Brain pericyte (primary cell): ENCODE measurements at regions not wholly inside any gene's neighbourhood (a gene's known extent, or its start where the extent isn't known, plus 50 kb on each side); places are given as distances from the start of the nearest gene placed in this dataset.
A peak's percentile ranks its signal among the peaks of the same experiment; 100 is the strongest.

Experiments used
- DNase-seq: peaks from one replicate; pipeline ENCODE4 v3.0.0-alpha.2; 2012; ENCODE audit warnings: low read depth, low spot score

DNA sequence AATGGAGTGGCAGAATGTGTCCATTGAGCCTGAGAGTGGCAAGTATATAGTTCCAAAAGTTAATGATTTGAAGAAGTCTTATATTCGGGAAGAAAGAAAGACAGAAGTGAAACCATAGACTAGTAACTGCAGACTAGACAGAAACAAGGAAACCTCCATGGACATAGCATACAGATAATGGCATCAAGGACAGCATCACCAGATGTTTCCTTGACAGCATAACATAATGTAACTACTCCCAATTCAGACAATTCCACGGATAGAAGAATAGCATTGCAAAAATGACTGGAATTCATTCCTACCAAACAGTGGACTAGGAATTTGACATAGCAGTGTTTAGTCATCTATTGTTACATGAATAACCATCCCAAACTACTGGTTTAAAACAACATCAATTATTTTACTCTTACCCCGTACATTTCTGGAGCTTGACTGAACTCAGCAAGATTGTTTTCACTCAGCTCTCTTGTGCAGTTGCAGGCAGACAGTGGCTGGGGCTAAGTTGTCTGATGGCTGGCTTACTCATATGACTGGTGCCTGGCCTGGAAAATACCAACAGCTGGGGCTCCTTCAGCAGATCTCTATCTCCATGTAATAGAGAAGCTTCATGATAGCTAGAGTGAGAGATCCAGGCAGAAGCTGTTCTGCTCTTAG is 109.7 kb upstream of the GADL1 start:
- peak; percentile 7 for DNase-seq

DNA sequence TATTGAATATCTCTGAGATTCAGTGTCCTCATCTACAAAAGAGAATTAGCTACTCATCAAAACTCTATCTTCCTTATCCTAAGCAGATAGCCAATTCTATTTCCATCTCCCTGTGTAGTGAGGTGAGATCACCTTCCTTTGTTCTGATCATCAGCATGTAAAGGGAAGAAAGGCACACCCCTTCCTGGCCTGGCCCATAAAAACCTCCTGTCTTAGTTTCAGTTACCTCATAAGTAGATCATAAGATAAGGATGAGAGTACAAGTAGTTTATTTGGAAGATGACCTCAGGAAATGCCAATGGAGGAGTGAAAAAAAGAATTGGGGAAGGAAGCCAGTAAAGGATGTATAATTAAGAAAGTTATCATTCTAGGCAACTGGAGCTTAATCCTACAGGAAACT is 114.5 kb upstream of the GADL1 start:
- no peak for DNase-seq

DNA sequence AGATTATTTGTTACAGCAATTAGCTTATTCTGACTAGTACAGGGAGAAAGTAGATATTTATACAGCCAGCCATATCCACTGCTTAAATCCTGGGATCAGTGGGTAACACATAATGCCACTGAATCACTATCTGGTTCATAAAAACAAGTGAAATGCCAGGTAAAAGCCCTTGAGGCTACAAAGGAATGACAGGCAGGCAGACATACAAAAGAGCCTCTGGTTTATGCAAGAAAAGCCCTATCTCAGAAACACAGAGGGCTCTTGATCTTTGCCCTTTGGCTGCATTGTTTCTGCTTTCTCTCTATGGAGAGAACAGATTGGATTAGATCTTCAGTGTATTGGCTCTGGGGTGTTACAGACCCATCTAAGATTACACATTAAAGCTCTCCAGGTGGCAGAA is 115.4 kb upstream of the GADL1 start:
- no peak for DNase-seq

DNA sequence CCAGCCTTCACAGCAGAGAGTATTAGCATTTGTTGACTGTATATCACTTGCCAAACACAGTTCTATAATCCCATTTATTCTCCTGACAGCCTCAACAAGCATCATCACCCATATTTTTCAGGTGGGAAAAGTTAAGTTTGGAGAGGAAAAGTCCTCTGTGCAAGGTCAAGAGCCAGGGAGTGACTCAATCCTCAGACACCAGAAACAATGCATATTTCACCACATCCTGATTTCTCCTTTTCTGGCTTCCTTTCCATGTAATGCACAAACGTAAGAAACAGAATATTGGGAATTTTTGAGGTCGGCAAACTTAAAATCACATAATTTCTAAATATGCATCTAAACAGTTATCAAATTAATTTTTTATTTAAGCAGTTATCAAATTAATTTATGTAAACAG is 116.0 kb upstream of the GADL1 start:
- no peak for DNase-seq

DNA sequence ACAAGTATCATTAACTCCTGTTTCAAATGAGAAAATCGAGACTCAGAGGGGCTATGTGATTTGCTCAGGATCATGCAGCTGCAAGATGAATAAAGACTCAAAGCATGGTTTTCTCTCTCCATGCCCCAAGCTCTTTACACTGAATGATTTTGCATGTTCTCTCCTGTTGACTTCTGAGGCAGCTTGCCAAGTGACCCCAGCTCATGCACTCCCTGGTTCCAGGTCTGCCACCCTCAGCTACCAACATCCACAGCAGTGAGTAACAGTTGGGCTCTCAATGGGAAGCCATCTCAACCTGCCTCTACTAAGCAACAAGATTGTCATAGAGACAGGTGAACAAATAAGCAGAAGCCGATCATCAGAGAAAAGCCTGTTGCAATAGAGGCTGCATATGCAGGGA is 116.9 kb upstream of the GADL1 start:
- DNase-seq, result peak; percentile 31

DNA sequence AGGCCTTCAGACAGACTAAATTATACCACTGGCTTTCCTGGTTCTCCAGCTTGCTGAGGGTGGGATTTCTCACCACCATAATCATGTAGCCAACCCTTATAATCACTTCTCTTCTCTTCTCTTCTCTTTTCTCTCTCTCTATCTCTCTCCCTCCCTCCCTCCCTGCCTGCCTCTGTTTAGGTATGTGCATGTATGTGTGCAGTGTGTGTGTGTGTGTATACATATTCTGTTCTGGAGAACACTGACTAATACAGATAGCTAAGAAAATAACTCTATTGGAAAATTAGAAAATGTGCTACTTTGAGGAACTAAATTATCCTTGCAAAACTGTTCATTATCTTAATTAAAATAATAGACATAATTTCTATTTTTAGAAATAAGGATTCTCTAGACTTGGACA is 118.6 kb upstream of the GADL1 start:
- no peak for DNase-seq

- no peak for DNase-seq
Measured at GRCh38 chr3:31013843-31014242, 119.4 kb upstream of the GADL1 start.

DNA sequence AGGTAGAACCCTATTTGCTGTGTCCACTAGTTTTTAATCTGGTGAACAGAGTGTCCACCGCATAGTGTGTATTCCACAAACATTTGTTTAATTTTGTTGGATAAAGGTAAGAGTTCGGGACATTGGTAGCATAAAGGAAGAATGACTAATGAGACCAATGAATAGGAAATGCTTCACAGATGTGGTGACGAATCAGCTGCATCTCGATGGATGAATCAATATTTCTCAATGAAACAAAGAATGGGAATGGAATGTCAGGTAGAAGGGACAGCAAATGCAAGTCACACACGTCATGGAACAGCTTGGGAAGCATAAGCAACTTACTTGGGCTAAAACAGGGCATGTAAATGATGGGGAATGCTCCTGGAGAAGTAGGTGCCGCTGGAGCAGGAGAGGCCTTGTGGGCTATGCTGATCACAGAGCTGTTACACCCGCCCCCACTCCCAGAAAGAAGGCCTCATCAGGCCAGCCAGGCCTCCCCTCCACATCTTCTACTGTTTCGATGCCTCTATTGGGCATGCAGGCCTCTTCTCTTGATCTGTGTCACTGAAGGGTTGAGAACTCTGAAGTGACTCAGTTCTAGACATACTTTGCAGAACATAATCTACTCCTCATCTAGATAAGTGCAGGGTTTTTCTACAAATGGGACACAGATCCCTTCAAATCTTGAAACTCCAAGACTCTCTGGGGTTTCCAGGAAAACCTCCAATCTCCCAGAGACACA is 120.0 kb upstream of the GADL1 start:
- DNase-seq, result no peak

DNA sequence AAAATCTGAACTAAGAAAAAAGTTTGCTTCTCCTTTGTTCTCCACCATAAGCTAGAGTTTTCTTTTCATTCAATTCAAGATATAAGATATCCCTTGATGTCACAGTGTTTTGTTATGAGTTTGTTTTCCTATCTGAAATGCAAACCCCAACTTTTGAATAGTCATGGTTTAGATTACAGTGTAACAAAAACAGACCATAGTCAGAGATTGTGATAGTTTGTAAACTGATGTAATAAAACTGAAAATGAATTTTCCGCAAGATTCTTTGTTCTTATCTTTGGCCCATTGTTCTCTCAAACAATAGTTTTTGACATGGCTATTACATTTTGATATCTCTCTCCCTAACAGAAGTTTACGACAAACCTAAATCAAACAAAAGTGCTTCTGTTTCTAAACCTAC is 121.7 kb upstream of the GADL1 start:
- DNase-seq, result no peak

GRCh38 chr3:31022716-31023115 is 128.3 kb upstream of the GADL1 start:
- DNase-seq, result no peak

DNA sequence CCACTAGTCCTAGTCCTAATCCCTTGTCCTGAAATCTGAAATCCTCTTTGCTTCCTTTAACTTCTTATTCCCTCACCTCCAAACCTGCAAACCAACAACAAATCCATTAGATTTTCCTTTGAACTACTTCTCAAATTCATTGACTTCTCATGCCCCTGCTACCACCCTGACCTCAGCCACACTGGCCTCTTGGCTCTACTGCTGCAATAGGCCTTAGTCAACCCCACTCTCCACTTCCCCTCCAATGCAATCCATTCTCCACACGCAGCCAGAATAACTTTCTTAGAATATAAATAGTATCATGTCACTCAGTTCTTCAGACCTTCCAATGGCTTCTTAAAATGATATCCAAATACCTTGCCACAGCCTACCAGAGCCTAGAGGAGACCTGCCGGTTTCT is 131.1 kb upstream of the GADL1 start:
- DNase-seq, result no peak

- no peak for DNase-seq
Measured at GRCh38 chr3:31027191-31027761, 132.8 kb upstream of the GADL1 start.

- DNase-seq, result no peak
Measured at GRCh38 chr3:31027914-31028313, 133.5 kb upstream of the GADL1 start.

DNA sequence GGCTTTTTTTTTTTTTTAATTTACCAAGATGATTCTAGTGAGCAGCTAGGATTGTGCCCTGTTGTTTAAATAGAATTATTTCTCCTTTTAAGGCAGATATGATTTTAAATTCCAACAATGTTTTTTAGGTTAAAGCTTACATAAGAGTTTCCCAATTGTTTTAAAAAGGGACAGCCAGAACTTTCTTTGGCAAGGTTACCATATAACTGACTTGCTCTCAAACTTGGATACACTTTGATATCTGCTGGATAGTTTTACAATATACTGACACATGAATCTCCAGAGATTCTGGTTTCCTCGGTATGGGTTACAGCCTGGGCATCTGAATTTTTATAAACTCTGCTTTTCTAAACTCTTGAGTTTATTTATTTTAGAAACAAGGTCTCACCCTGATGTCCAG is 134.3 kb upstream of the GADL1 start:
- no peak for DNase-seq

GRCh38 chr3:31029706-31030105 is 135.2 kb upstream of the GADL1 start:
- no peak for DNase-seq

DNA sequence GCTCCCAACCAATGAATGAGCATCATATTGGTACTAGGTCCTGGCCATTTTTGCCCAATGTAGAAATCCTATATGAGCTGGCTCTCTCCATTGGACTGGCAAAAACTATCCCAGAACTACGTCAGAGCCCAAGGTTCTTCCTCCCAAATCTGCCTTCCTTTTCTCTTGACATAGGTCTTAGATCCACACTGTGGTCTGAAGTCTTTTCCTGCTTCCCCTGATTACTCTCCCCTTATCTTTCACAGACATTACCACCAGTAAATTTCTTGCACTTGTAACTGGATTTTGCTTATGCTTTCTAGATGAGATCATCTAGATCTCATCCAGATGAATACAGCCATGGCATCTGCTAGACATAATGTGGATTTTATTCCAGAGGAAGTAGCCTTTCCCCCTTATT is 141.2 kb upstream of the GADL1 start:
- no peak for DNase-seq

DNA sequence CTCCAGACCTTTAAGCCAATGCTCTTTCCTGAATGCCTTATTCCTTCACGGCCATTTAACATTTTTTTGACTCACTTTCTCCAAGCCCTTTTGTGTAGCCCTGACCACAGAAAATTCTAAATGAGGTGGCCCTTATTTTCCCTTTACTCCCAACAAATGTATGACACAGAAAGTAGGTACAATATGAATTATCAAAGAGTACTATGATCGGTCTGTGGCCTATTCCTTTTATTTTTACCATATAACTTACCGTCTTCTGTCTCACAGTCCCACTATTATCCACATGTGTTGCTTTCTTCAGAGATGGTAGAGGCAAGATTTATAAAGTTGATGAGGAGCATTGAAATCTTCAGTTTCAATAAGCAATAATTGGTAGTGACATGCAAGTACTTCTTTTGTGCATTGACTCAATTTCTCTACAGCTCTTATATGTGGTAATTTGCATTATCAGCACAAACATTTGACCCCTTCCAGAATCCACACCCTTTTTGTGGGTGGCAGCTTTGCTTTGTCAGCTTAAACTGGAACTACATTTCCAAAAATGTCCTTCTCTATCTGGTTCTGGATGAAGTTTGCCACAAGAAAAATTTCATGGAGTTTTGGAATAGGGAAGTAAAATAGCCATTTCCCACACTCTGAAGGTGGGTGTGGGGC is 143.8 kb upstream of the GADL1 start:
- DNase-seq, result no peak

GRCh38 chr3:31039145-31039544 is 144.7 kb upstream of the GADL1 start:
- DNase-seq, result no peak

DNA sequence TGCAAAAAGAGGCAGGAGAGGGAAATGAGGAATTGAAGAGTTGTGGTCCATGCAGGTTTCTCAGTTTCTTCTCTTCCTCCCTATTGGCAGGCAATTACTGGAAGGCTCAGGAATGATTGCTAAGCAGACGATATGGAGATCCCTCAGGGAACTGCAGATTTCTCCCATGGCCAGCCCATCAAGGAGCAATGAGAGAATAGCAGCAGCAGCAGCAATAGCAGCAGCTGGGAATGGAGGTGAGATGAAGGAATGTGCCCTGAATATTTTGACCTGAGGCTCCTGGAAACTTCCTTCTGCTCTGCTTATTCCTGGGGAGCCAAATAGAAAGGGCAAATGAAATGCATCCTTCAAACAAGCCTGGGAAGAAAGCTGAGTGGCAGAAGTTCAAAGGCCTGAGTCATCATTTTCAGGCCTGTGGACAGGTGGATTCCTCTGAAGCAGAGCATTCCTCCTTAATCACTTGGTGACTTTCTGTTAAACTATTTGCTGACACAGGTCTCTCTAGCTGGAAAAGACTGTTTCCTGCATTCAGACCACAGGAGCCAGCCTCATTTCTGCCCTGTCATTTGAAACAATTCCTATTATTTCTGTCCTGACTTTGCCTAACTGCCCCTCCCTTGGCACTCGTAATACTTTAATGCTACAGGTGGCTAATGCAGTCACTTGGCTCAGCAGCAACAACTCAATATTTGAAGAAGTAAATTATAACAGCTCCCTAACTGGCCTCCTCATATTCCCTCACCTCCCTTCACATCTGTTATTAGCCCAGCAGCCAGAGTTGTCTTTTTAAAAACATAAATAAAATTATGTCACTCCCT is 146.9 kb upstream of the GADL1 start:
- DNase-seq, result no peak

GRCh38 chr3:31043184-31043819 is 148.8 kb upstream of the GADL1 start:
- DNase-seq, result no peak

DNA sequence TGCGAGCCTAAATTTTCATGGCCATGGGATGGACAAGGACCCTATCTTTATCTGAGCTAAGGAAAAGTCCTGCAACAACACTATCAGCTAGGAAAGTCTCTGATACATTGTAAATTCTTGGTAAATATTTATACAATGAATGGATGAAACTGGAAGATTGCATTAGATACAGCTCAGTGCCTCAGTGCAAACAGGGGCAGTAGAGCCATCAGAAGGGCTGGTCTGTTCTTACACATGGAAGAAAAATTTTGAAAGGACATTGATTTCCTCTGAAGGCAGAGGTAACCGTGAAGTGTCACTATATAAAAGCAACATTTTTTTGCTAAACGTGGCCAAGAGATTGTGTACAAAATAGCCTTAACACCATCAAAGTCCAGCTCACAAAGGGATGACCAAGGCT is 153.2 kb upstream of the GADL1 start:
- no peak for DNase-seq
